ENCODE measurements at regions not wholly inside any gene's neighbourhood (a gene's known extent, or its start where the extent isn't known, plus 50 kb on each side); places are given as distances from the start of the nearest gene placed in this dataset.

GRCh38 chr4:175871774-175872405 lies 59.8 kb upstream of the GPM6A start:
- no peak for DNase-seq (ENCODE audit: low spot score)

GRCh38 chr4:175873707-175874106 lies 61.6 kb upstream of the GPM6A start:
- no peak for DNase-seq (ENCODE audit: low spot score)

- no peak for DNase-seq (ENCODE audit: low spot score)
Observed at GRCh38 chr4:175874306-175874705, 62.2 kb upstream of the GPM6A start.

- no peak for DNase-seq (ENCODE audit: low spot score)
Observed at GRCh38 chr4:175875993-175876771, 64.1 kb upstream of the GPM6A start.

- no peak for DNase-seq (ENCODE audit: low spot score)
Observed at GRCh38 chr4:175882891-175883290, 70.8 kb upstream of the GPM6A start.

GRCh38 chr4:175884048-175884447 lies 72.0 kb upstream of the GPM6A start:
- no peak for DNase-seq (ENCODE audit: low spot score)

- no peak for DNase-seq (ENCODE audit: low spot score)
Observed at GRCh38 chr4:175891231-175891630, 79.2 kb upstream of the GPM6A start.

- DNase-seq (ENCODE audit: low spot score), result peak; percentile 48
Observed at GRCh38 chr4:175891851-175892250, 79.8 kb upstream of the GPM6A start.

GRCh38 chr4:175905925-175906324 lies 93.9 kb upstream of the GPM6A start:
- DNase-seq (ENCODE audit: low spot score), result no peak

GRCh38 chr4:175906384-175906783 lies 94.3 kb upstream of the GPM6A start:
- DNase-seq (ENCODE audit: low spot score), result no peak

- DNase-seq (ENCODE audit: low spot score), result no peak
Observed at GRCh38 chr4:175910700-175911099, 98.6 kb upstream of the GPM6A start.

GRCh38 chr4:175916626-175917351 lies 104.7 kb upstream of the GPM6A start:
- DNase-seq (ENCODE audit: low spot score), result no peak

GRCh38 chr4:175927121-175927520 lies 115.1 kb upstream of the GPM6A start:
- no peak for DNase-seq (ENCODE audit: low spot score)

GRCh38 chr4:175929441-175929840 lies 117.4 kb upstream of the GPM6A start:
- no peak for DNase-seq (ENCODE audit: low spot score)

GRCh38 chr4:175929932-175930331 lies 117.9 kb upstream of the GPM6A start:
- DNase-seq (ENCODE audit: low spot score), result no peak

- no peak for DNase-seq (ENCODE audit: low spot score)
Observed at GRCh38 chr4:175930471-175930870, 118.4 kb upstream of the GPM6A start.

- no peak for DNase-seq (ENCODE audit: low spot score)
Observed at GRCh38 chr4:175932116-175932515, 120.1 kb upstream of the GPM6A start.

- DNase-seq (ENCODE audit: low spot score), result no peak
Observed at GRCh38 chr4:175934506-175934905, 122.4 kb upstream of the GPM6A start.

GRCh38 chr4:175935016-175935661 lies 123.1 kb upstream of the GPM6A start:
- DNase-seq (ENCODE audit: low spot score), result no peak

GRCh38 chr4:175944126-175944910 lies 121.3 kb upstream of the WDR17 start:
- DNase-seq (ENCODE audit: low spot score), result no peak

- DNase-seq (ENCODE audit: low spot score), result no peak
Observed at GRCh38 chr4:175946472-175947116, 119.0 kb upstream of the WDR17 start.

Data from H4 (cell line).